Fibroblast of gingiva (primary cell): ENCODE measurements at regions not wholly inside any gene's neighbourhood (a gene's known extent, or its start where the extent isn't known, plus 50 kb on each side); places are given as distances from the start of the nearest gene placed in this dataset.

Source experiments
- DNase-seq: peaks from one replicate; pipeline ENCODE4 v3.0.0-alpha.2; 2011; ENCODE audit warnings: low read depth

GRCh38 chr2:121900391-121900790, 144.9 kb downstream of the TSN start:
- DNase-seq, result no peak

GRCh38 chr2:121902171-121902591, 146.7 kb downstream of the TSN start:
- DNase-seq, result no peak

- no peak for DNase-seq
Observed at GRCh38 chr2:121902616-121903015, 147.2 kb downstream of the TSN start.

GRCh38 chr2:121903037-121903689, 147.7 kb downstream of the TSN start:
- no peak for DNase-seq

- no peak for DNase-seq
Observed at GRCh38 chr2:121904656-121905055, 149.2 kb downstream of the TSN start.

- DNase-seq, result no peak
Observed at GRCh38 chr2:121905201-121905600, 149.8 kb downstream of the TSN start.

GRCh38 chr2:121906170-121906569, 150.7 kb downstream of the TSN start:
- no peak for DNase-seq

GRCh38 chr2:121907928-121908327, 152.5 kb downstream of the TSN start:
- DNase-seq, result no peak

GRCh38 chr2:121910139-121910538, 154.7 kb downstream of the TSN start:
- no peak for DNase-seq

GRCh38 chr2:121911036-121911435, 155.6 kb downstream of the TSN start:
- no peak for DNase-seq

GRCh38 chr2:121917143-121917542, 161.7 kb downstream of the TSN start:
- DNase-seq, result no peak

- DNase-seq, result no peak
Observed at GRCh38 chr2:121918231-121918630, 162.8 kb downstream of the TSN start.

- DNase-seq, result no peak
Observed at GRCh38 chr2:121919803-121920202, 164.4 kb downstream of the TSN start.

GRCh38 chr2:121925466-121925865, 170.0 kb downstream of the TSN start:
- DNase-seq, result no peak

- no peak for DNase-seq
Observed at GRCh38 chr2:121943285-121943684, 187.8 kb downstream of the TSN start.

GRCh38 chr2:121944072-121944831, 188.8 kb downstream of the TSN start:
- DNase-seq, result peak; percentile 87

GRCh38 chr2:121947674-121948073, 192.2 kb downstream of the TSN start:
- DNase-seq, result no peak

- no peak for DNase-seq
Observed at GRCh38 chr2:121949271-121949670, 193.8 kb downstream of the TSN start.

GRCh38 chr2:121955426-121955825, 200.0 kb downstream of the TSN start:
- no peak for DNase-seq

- DNase-seq, result no peak
Observed at GRCh38 chr2:121955872-121956271, 200.4 kb downstream of the TSN start.

GRCh38 chr2:121960251-121960650, 204.8 kb downstream of the TSN start:
- DNase-seq, result no peak

GRCh38 chr2:121961761-121962160, 206.3 kb downstream of the TSN start:
- no peak for DNase-seq

- DNase-seq, result no peak
Observed at GRCh38 chr2:121965661-121966060, 210.2 kb downstream of the TSN start.

- DNase-seq, result no peak
Observed at GRCh38 chr2:121966663-121967062, 211.2 kb downstream of the TSN start.
